ENCODE measurements at regions not wholly inside any gene's neighbourhood (a gene's known extent, or its start where the extent isn't known, plus 50 kb on each side); places are given as distances from the start of the nearest gene placed in this dataset.

DNA sequence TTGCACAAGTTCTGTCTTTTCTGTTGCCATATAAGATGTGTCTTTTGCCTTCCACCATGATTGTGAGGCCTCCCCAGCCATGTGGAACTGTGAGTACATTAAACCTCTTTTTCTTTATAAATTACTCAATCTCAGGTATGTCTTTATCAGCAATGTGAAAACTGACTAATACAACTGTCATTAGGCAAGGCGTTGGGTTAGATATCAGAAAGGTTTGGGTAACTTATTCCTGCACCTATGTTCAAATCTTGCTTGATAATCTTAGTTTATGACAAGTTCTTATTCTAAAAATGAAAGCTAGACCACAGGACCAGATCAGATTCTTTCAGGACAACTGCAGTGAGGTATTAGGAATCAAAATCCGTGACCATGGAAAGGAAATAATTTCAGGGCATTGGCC lies 160.6 kb upstream of the BDNF start:
- TF ChIP-seq POLR2A (IDR thresholded peaks at IDR 0.05; ENCODE audit: low read depth, low read length) (no peak), SPI1 (IDR thresholded peaks at IDR 0.05; ENCODE audit: low read depth, low read length) (no peak), POLR2AphosphoS5 (IDR thresholded peaks at IDR 0.05; ENCODE audit: low read depth, low read length) (no peak), POU2F2 (IDR thresholded peaks at IDR 0.05; ENCODE audit: low read depth, low read length) (no peak)
